CD14-positive monocyte (primary cell): ENCODE measurements at regions not wholly inside any gene's neighbourhood (a gene's known extent, or its start where the extent isn't known, plus 50 kb on each side); places are given as distances from the start of the nearest gene placed in this dataset.

Source experiments
- DNase-seq, 3 donors: peaks; one replicate each; pipeline ENCODE4 v3.0.0-alpha.2; 2011 to 2022
- H2AFZ ChIP-seq: 2 replicates; pipeline ENCODE4 v1.6.0; 2012; ENCODE audit warnings: mild to moderate bottlenecking, low read depth, low read length, inconsistent platforms; ENCODE audit not compliant: insufficient read depth, poor library complexity, severe bottlenecking
- H3K27ac ChIP-seq, 2 donors: 1 replicate in 1 of 2; 2 replicates in 1 of 2; pipeline ENCODE4 v1.5.1; 2012 to 2013; ENCODE audit warnings: low read length in 2 of 2, control low read depth in 1 of 2, inconsistent platforms in 1 of 2, low read depth in 1 of 2, mild to moderate bottlenecking in 1 of 2
- H3K27me3 ChIP-seq, 2 donors: one replicate each; pipeline versions ENCODE4 v1.6.0 to v1.6.1; 2011 to 2013; ENCODE audit warnings: low read length in 2 of 2; ENCODE audit not compliant: control insufficient read depth in 2 of 2, insufficient read depth in 2 of 2
- H3K36me3 ChIP-seq, 2 donors: replicated peaks in 1 of 2; 1 replicate in 1 of 2; 2 replicates in 1 of 2; pipeline versions ENCODE4 v1.5.1 to v1.6.1; 2012 to 2013; ENCODE audit warnings: low read length in 2 of 2, control low read depth in 1 of 2, inconsistent platforms in 1 of 2, mild to moderate bottlenecking in 1 of 2; ENCODE audit not compliant: insufficient read depth in 2 of 2, control insufficient read depth in 1 of 2
- H3K4me1 ChIP-seq, 2 donors: 1 replicate in 1 of 2; 2 replicates in 1 of 2; pipeline versions ENCODE4 v1.5.1 to v1.6.1; 2012 to 2013; ENCODE audit warnings: low read length in 2 of 2, control low read depth in 1 of 2, inconsistent platforms in 1 of 2, mild to moderate bottlenecking in 1 of 2, moderate library complexity in 1 of 2; ENCODE audit not compliant: insufficient read depth in 2 of 2, control insufficient read depth in 1 of 2
- H3K4me2 ChIP-seq: replicated peaks from 2 replicates; pipeline ENCODE3; 2012; ENCODE audit warnings: low read length, moderate library complexity, mild to moderate bottlenecking; ENCODE audit not compliant: poor library complexity, severe bottlenecking; ENCODE audit errors: extremely low read depth
- H3K4me3 ChIP-seq, 3 experiments: fragments of 200-600 bp in 1 of 3; sonication (generic) in 1 of 3; replicated peaks in 1 of 3; 1 replicate in 2 of 3; 2 replicates in 1 of 3; pipeline ENCODE4 v1.5.1; 2011 to 2013; ENCODE audit warnings: low read length in 3 of 3, mild to moderate bottlenecking in 3 of 3, control low read depth in 2 of 3, low read depth in 2 of 3, inconsistent platforms in 1 of 3, moderate library complexity in 1 of 3
- H3K79me2 ChIP-seq: 2 replicates; pipeline ENCODE4 v1.6.0; 2012; ENCODE audit warnings: mild to moderate bottlenecking, control low read depth, inconsistent platforms, low read length, moderate library complexity; ENCODE audit not compliant: insufficient read depth
- H3K9ac ChIP-seq: 2 replicates; pipeline ENCODE4 v1.6.0; 2017; ENCODE audit warnings: low read length, mild to moderate bottlenecking; ENCODE audit not compliant: insufficient read depth, poor library complexity, severe bottlenecking
- H3K9me3 ChIP-seq, 2 donors: replicated peaks in 1 of 2; 1 replicate in 1 of 2; 2 replicates in 1 of 2; pipeline versions ENCODE4 v1.5.1 to v1.6.1; 2012 to 2013; ENCODE audit warnings: low read length in 2 of 2, control low read depth in 1 of 2; ENCODE audit not compliant: control insufficient read depth in 1 of 2, insufficient read depth in 1 of 2
- H4K20me1 ChIP-seq: 2 replicates; pipeline ENCODE4 v1.6.0; 2012; ENCODE audit warnings: mild to moderate bottlenecking, low read length, control low read depth, moderate library complexity; ENCODE audit not compliant: insufficient read depth
- H3K27ac Mint-ChIP-seq, 7 donors: one replicate each; pipeline ENCODE4 v1.8.0; 2020; ENCODE audit warnings: mild to moderate bottlenecking in 7 of 7, mixed read lengths in 7 of 7, moderate library complexity in 6 of 7, inconsistent platforms in 2 of 7
- H3K27me3 Mint-ChIP-seq, 3 donors: one replicate each; pipeline ENCODE4 v1.8.0; 2021 to 2022; ENCODE audit warnings: low read depth in 3 of 3, mild to moderate bottlenecking in 3 of 3, mixed read lengths in 3 of 3, moderate library complexity in 3 of 3, inconsistent platforms in 1 of 3
- H3K36me3 Mint-ChIP-seq, 2 donors: one replicate each; pipeline ENCODE4 v1.8.0; 2020; ENCODE audit warnings: mixed read lengths in 2 of 2, inconsistent platforms in 1 of 2, mild to moderate bottlenecking in 1 of 2
- H3K4me1 Mint-ChIP-seq: one replicate; pipeline ENCODE4 v1.8.0; 2020; ENCODE audit warnings: mild to moderate bottlenecking, mixed read lengths
- H3K4me3 Mint-ChIP-seq, 2 donors: one replicate each; pipeline ENCODE4 v1.8.0; 2020; ENCODE audit warnings: mild to moderate bottlenecking in 2 of 2, mixed read lengths in 2 of 2, moderate library complexity in 1 of 2
- H3K9me3 Mint-ChIP-seq, 7 donors: one replicate each; pipeline ENCODE4 v1.8.0; 2020 to 2022; ENCODE audit warnings: mixed read lengths in 7 of 7, mild to moderate bottlenecking in 6 of 7, moderate library complexity in 6 of 7, inconsistent platforms in 2 of 7
- WGBS: methylation state at CpG from one replicate; pipeline ENCODE4 v1.1.5; 2013; ENCODE audit warnings: missing lambda C conversion rate; ENCODE audit not compliant: insufficient coverage; 5-methylcytosine and 5-hydroxymethylcytosine counted together
- intact Hi-C, 2 donors: fragments of 100-400 bp; cut with micrococcal nuclease; formaldehyde crosslinking; loops; one replicate each; pipeline versions ENCODE4 v1.15.0 to v1.15.1; 2023
- TF ChIP-seq, protein P1 (sequence below): fragments of 200-600 bp; IDR thresholded peaks from one replicate; pipeline ENCODE4 v1.8.0; 2022; ENCODE audit warnings: antibody characterized with exemption, mild to moderate bottlenecking

DNA sequence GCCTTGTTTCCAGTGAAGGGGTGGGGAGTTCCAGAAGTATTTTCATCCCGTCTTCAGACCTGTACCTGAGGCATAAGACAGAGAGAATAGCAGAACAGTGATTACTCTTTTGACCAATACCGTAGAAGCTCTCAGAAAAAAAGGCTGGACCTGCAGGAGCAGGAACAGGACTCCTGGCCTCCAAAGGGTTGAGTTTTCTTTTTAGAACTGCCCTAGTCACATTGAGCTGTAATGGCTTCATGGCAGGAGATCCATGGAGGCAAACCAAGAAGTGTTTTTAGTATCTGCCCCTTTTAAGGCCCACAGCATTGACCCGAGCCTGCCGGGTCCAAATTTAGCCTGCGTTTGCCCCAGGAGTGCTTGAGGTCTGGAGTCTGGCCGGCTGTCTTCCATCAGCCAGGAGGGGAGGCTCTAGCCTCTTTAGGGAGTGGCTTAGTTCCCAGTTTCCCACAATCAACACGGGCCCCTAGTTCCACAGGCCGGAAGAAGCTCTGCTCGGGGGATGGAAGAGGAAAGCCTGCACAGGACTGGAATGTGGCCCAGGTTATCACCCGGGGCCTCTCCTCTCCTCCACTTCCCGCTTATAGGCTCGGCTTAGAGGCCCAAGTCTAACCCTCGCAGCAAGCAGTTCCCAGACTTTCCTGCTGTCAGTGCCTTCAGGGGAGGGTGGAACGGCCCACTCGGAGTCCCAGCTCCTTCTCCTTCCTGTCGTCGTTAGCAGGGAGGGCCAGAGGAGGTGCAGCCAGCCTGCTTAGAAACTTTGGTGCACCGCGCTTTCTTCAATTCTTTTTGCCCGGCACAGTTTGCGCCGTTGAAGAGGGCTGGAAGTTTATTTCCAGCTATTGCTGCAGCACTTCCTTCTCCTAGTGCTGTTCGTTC, 80.7 kb downstream of the C9orf152 start:
- TF ChIP-seq, protein P1, sequence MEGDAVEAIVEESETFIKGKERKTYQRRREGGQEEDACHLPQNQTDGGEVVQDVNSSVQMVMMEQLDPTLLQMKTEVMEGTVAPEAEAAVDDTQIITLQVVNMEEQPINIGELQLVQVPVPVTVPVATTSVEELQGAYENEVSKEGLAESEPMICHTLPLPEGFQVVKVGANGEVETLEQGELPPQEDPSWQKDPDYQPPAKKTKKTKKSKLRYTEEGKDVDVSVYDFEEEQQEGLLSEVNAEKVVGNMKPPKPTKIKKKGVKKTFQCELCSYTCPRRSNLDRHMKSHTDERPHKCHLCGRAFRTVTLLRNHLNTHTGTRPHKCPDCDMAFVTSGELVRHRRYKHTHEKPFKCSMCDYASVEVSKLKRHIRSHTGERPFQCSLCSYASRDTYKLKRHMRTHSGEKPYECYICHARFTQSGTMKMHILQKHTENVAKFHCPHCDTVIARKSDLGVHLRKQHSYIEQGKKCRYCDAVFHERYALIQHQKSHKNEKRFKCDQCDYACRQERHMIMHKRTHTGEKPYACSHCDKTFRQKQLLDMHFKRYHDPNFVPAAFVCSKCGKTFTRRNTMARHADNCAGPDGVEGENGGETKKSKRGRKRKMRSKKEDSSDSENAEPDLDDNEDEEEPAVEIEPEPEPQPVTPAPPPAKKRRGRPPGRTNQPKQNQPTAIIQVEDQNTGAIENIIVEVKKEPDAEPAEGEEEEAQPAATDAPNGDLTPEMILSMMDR: no peak
- no peaks in the 10 kb centered on the region for H3K36me3 ChIP-seq
- Mint-ChIP-seq H3K9me3 (no peaks in the 10 kb centered on the region), H3K36me3 (no peaks in the 10 kb centered on the region), H3K4me1 (peaks cover 48% of the 10 kb centered on the region), H3K4me3 (peak overlapping the region; percentile 66 to 85), H3K27me3 (no peaks in the 10 kb centered on the region), H3K27ac (peak overlapping the region in 1 of 7 donors; percentile 57)
- H3K9ac ChIP-seq: peak overlapping the region; percentile 4
- no peak overlapping the region for H3K27ac ChIP-seq
- H3K79me2 ChIP-seq: peaks cover 58% of the 10 kb centered on the region
- peaks cover 37 to 38% of the 10 kb centered on the region in 2 donors for H3K4me1 ChIP-seq
- no peaks in the 10 kb centered on the region for H3K27me3 ChIP-seq
- H4K20me1 ChIP-seq: no peaks in the 10 kb centered on the region
- intact Hi-C loops: no loop called here
- H3K4me2 ChIP-seq: peak overlapping the region; percentile 71
- peak overlapping the region; percentile 11 to 64 (median 23) for H3K4me3 ChIP-seq
- no peaks in the 10 kb centered on the region for H3K9me3 ChIP-seq
- 20% methylated on average over 16 of the region's 23 CpGs for WGBS
- peak overlapping the region; percentile 79 for H2AFZ ChIP-seq
- DNase-seq: peak in 1 of 3 donors; percentile 11

DNA sequence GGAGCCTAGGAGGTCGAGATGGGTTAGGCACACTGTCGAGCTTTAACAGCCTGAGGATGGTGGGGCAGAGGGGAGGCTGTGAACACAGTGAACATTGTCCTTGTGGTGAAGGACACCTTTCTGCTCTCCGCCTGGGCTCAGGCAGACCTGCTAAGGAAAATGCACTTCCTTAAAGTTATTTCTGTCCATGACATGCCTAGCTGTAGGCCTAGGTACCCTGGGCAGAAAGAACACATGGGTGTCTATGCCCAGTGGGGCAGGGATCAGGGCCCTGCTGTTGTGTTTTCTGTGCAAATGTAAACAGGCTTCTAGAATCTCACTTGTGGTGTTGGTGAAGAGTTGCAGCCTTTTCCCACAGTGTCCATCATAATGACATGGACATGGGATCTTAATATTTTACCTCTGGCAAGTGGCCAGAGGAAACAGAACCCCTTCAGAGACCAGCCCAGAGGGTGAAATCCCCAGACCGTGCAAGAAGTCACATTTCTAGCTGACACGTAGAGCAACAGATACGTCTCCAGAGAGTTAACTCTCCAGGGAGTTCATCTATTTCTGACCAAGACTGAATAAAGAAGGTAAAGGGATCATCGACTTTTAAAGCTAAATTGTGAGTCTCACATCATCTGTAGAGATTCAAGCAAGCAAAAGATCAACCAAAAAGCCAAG, 79.2 kb downstream of the C9orf152 start:
- DNase-seq: peak in 1 of 3 donors; percentile 18
- peak overlapping the region in 1 of 2 donors; percentile 27 for H3K4me3 Mint-ChIP-seq
- Histone ChIP-seq H2AFZ (no peak overlapping the region), H3K9ac (no peak overlapping the region), H3K4me3 (no peak overlapping the region), H3K27ac (no peak overlapping the region), H3K36me3 (no peaks in the 10 kb centered on the region), H3K79me2 (peaks cover 52% of the 10 kb centered on the region), H3K4me2 (no peak overlapping the region), H3K27me3 (no peaks in the 10 kb centered on the region), H3K4me1 (peaks cover 40 to 42% of the 10 kb centered on the region in 2 donors), H4K20me1 (no peaks in the 10 kb centered on the region), H3K9me3 (no peaks in the 10 kb centered on the region)
- peak overlapping the region in 3 of 7 donors; percentile 2 to 69 (median 26) for H3K27ac Mint-ChIP-seq
- TF ChIP-seq, protein P1: no peak
- no peaks in the 10 kb centered on the region for H3K27me3 Mint-ChIP-seq
- peaks cover 53% of the 10 kb centered on the region for H3K4me1 Mint-ChIP-seq
- intact Hi-C loops: no loop called here
- no peaks in the 10 kb centered on the region for H3K9me3 Mint-ChIP-seq
- no peaks in the 10 kb centered on the region for H3K36me3 Mint-ChIP-seq
- 55% methylated on average over 3 of the region's 7 CpGs for WGBS
